KMS-11 (cell line): ENCODE measurements at regions not wholly inside any gene's neighbourhood (a gene's known extent, or its start where the extent isn't known, plus 50 kb on each side); places are given as distances from the start of the nearest gene placed in this dataset.

ENCODE experiments used
- H2AFZ ChIP-seq: fragments of 200-600 bp; sonication (generic); 2 replicates; pipeline ENCODE4 v1.6.1; 2016; ENCODE audit warnings: antibody characterized with exemption, mixed run types, low read depth
- H3K27ac ChIP-seq: fragments of 200-600 bp; sonication (generic); 2 replicates; pipeline ENCODE4 v1.6.1; 2016; ENCODE audit warnings: mild to moderate bottlenecking, mixed run types
- H3K27me3 ChIP-seq: fragments of 200-600 bp; sonication (generic); 2 replicates; pipeline ENCODE4 v1.6.1; 2017; ENCODE audit warnings: mild to moderate bottlenecking, low read depth, mixed run types, moderate library complexity; ENCODE audit not compliant: insufficient read depth
- H3K36me3 ChIP-seq: fragments of 200-600 bp; sonication (generic); 2 replicates; pipeline ENCODE4 v1.6.1; 2017; ENCODE audit warnings: mild to moderate bottlenecking, mixed run types; ENCODE audit not compliant: insufficient read depth
- H3K4me1 ChIP-seq: fragments of 200-600 bp; sonication (generic); 2 replicates; pipeline ENCODE4 v1.6.1; 2016; ENCODE audit warnings: mild to moderate bottlenecking, low read depth, mixed run types; ENCODE audit not compliant: poor library complexity, severe bottlenecking
- H3K4me2 ChIP-seq: fragments of 200-600 bp; sonication (generic); 2 replicates; pipeline ENCODE4 v1.7.0; 2016; ENCODE audit warnings: mild to moderate bottlenecking, mixed run types
- H3K4me3 ChIP-seq: fragments of 200-600 bp; sonication (generic); IDR thresholded peaks from 2 replicates; pipeline ENCODE4 v1.6.1; 2017; ENCODE audit warnings: low read depth, low read length, mixed read lengths; ENCODE audit not compliant: insufficient read depth
- H3K79me2 ChIP-seq: fragments of 200-600 bp; sonication (generic); 2 replicates; pipeline ENCODE4 v1.6.1; 2016; ENCODE audit warnings: low read depth, mixed run types; ENCODE audit not compliant: insufficient read depth
- H3K9ac ChIP-seq: fragments of 200-600 bp; sonication (generic); 2 replicates; pipeline ENCODE4 v1.6.1; 2016; ENCODE audit warnings: mild to moderate bottlenecking, mixed run types
- H4K20me1 ChIP-seq: fragments of 200-600 bp; sonication (generic); 2 replicates; pipeline ENCODE4 v1.6.1; 2016; ENCODE audit warnings: mild to moderate bottlenecking, mixed run types; ENCODE audit not compliant: insufficient read depth
- CTCF ChIP-seq: fragments of 200-600 bp; sonication (generic); conservative IDR thresholded peaks from 2 replicates; pipeline ENCODE4 v1.6.1; 2017; ENCODE audit warnings: low read depth, mild to moderate bottlenecking, antibody characterized with exemption, low read length, moderate library complexity, mixed read lengths

GRCh38 chr2:21301871-21302455, 178.2 kb downstream of the TDRD15 start:
- Histone ChIP-seq H3K36me3 (no peaks in the 10 kb centered on the region), H4K20me1 (no peaks in the 10 kb centered on the region), H3K27me3 (no peaks in the 10 kb centered on the region), H2AFZ (no peak overlapping the region), H3K79me2 (no peaks in the 10 kb centered on the region), H3K27ac (no peak overlapping the region), H3K4me3 (no peak overlapping the region), H3K9ac (no peak overlapping the region), H3K4me1 (no peaks in the 10 kb centered on the region), H3K4me2 (no peak overlapping the region)
- TF ChIP-seq CTCF: no peak

DNA sequence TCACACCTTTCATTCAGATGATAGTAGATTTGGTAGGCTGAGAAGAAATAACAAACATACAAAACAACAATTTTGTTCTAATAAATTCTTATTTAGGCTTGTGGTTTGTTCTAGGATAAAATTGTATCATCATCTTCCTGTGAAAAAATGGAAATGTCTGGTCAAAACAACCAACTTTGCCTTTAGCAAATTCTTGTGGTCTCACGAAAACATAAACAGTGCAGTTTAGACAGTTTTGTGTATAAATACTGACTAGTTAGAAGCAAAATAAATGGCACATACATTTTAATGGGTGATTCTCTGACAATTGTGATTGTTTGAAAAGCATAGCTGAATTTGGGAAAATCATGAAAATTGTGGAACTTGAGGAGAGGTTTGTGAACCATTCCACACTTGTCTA, 180.1 kb downstream of the TDRD15 start:
- H2AFZ ChIP-seq: no peak overlapping the region
- no peak overlapping the region for H3K9ac ChIP-seq
- no peaks in the 10 kb centered on the region for H3K36me3 ChIP-seq
- no peak overlapping the region for H3K4me3 ChIP-seq
- TF ChIP-seq CTCF: no peak
- no peaks in the 10 kb centered on the region for H3K27me3 ChIP-seq
- no peak overlapping the region for H3K4me2 ChIP-seq
- no peaks in the 10 kb centered on the region for H3K79me2 ChIP-seq
- no peaks in the 10 kb centered on the region for H4K20me1 ChIP-seq
- H3K27ac ChIP-seq: no peak overlapping the region
- H3K4me1 ChIP-seq: no peaks in the 10 kb centered on the region

- TF ChIP-seq CTCF: no peak
- H3K4me1 ChIP-seq: no peaks in the 10 kb centered on the region
Measured at GRCh38 chr2:21305581-21305980, 181.8 kb downstream of the TDRD15 start.

DNA sequence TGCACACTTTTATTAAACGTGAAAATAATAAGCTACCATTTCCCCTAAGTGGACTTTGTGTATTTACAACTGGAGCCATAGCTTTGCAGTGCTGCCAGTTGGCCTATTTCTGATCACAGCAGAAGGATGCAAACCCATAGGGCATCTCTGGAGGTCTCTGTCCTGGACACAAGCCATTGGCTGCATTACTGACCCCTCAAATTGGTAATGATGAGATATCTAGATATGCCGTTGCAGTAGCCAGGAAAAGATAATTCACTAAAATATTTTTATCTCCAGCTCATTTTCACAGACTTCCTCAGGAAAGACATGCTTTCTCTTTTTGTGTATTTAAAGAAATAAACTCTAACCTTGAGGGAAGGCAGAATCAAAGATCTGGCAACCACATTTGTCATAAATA, 182.5 kb downstream of the TDRD15 start:
- Histone ChIP-seq H3K4me2 (no peak overlapping the region), H3K4me3 (no peak overlapping the region), H3K79me2 (no peaks in the 10 kb centered on the region), H3K9ac (no peak overlapping the region), H3K4me1 (no peaks in the 10 kb centered on the region), H2AFZ (no peak overlapping the region), H3K36me3 (no peaks in the 10 kb centered on the region), H4K20me1 (no peaks in the 10 kb centered on the region), H3K27ac (no peak overlapping the region), H3K27me3 (no peaks in the 10 kb centered on the region)
- no peak for TF ChIP-seq CTCF

More at GRCh38 chr2:21305581-21305980, 181.8 kb downstream of the TDRD15 start:
- H3K4me2 ChIP-seq: no peak overlapping the region
- H3K9ac ChIP-seq: no peak overlapping the region
- no peaks in the 10 kb centered on the region for H3K36me3 ChIP-seq
- H3K79me2 ChIP-seq: no peaks in the 10 kb centered on the region
- H4K20me1 ChIP-seq: no peaks in the 10 kb centered on the region
- no peak overlapping the region for H2AFZ ChIP-seq
- H3K27me3 ChIP-seq: no peaks in the 10 kb centered on the region
- no peak overlapping the region for H3K27ac ChIP-seq
- H3K4me3 ChIP-seq: no peak overlapping the region
